H4 (cell line): ENCODE measurements at regions not wholly inside any gene's neighbourhood (a gene's known extent, or its start where the extent isn't known, plus 50 kb on each side); places are given as distances from the start of the nearest gene placed in this dataset.

Source experiments
- DNase-seq: peaks from one replicate; pipeline ENCODE4 v3.0.0-alpha.2; 2015; ENCODE audit warnings: low spot score

DNA sequence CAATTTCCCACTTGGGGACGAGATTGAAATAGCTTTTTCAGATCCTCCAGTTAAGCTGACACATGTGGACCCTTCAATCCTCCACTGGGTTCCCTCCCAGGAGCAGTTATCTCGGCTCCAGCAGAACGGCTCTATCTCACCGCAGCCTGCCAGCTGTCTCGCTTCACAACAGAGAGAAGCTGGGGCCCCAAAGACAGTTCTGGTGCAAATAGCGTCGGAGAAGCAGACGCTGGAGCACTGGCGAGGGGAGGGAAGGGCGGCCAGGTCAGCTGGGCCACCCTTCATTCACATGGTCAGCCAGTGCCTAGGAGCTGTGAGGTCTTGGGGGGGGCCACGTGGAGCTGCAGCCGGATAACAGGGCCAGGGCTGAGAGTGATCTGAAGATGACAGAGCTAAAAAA lies 141.3 kb upstream of the SDK2 start:
- DNase-seq: no peak

GRCh38 chr17:73785958-73786743 lies 141.9 kb upstream of the SDK2 start:
- no peak for DNase-seq

DNA sequence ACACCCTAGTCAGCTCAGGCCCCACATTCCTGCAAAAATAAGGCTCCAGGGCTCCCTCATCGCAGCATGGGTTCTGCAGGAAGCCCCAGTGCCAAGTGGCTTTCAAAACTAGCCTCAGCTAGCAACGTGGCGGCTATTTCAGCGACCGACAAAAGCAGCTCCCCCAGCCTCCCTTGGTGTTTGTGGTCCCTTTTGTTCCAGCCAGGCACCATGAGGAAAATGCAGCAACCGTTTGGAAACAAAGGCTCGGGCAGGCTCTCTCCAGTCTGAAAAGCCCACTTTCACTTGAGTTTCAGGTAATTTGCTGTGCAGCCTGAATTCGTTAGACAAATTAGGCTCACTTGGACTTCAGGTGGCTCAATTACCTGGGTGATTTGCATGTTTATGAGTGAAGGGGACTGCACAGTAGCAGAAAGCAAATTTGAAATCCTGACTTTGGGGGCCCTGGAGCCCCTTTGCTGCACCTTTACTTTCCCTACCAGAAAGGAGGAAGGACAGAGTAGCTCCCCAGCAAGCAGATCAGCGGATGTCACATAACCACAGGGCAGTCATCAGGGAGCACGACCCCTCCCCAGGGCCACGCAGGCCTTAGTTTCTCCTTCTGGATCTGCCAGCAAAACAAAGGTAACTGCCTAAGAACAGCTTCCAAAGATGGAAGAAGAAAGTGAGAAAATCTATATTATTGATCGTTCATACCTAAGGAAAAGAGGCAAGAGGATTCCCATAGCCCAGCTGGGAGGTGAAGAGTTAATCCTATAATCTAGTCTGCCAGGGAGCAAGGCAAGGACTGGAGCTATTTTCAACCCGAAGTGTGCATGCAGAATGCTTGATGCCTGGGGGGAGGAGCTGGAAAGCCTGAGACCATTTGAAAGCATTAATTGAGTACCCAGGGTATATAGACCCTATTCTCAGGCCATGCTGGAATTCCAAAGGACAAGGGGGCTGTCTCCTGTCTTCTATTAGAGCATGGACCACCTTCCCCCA lies 143.1 kb upstream of the SDK2 start:
- DNase-seq: no peak

GRCh38 chr17:73788111-73788510 lies 143.9 kb upstream of the SDK2 start:
- DNase-seq: no peak

GRCh38 chr17:73791121-73791520 lies 146.9 kb upstream of the SDK2 start:
- no peak for DNase-seq

DNA sequence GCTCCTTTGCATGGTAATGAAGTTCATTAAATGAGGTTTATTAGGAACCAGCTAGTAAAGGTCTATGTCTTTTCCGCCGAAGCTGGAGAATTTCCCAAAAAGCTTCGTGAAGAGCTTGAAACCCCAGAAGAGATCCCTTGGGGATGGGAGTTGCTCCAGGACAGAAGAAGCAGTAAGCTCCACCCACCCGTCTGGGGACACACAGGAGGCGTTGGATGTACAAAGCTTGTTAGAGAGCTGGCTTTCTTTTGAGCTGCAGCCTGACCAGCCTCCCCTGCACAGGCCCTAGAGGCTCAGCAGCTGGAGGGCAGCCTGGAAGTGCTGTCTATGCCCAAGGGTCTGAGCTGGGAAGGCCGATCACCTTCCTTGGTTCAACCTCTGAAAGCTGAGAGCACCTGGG lies 147.4 kb upstream of the SDK2 start:
- DNase-seq: no peak

DNA sequence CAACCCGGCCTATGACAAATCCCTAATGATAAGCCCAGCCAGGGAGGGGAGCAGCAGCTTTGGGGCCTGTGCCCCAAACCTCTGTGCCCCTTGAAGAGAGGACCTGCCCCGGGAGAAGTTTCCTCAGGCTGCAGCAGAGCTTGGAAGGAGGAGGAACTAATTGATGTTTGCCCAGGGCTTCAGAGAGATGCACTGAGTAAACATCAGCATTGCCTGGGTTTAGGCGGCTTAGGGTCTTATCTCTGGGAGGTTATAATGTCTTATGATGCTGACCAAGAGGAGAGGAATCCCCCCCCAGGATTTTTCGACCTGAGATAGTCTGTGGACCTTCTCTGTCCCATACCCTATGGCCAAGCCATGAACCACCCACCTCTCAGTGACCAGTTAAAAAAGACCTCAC lies 148.7 kb upstream of the SDK2 start:
- no peak for DNase-seq

DNA sequence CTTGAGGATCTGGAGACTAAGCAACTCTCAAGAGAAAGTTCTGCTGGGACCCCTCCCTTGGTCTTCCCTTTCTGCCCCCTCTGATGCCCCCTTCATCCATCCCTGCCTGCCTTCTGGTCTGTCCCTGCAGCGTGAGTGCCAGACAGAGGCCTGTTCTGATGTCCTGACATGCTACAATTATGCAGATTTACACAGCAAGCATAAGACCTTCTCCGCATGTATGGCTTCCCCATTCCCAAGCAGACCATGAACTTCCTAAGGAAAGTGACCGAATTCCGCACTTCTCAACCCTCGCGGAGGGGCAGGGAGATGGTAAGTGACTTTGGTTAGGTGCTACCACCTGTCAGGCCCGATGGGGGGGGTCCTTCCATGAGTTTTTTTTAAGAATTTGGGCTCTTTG lies 150.1 kb upstream of the SDK2 start:
- no peak for DNase-seq

DNA sequence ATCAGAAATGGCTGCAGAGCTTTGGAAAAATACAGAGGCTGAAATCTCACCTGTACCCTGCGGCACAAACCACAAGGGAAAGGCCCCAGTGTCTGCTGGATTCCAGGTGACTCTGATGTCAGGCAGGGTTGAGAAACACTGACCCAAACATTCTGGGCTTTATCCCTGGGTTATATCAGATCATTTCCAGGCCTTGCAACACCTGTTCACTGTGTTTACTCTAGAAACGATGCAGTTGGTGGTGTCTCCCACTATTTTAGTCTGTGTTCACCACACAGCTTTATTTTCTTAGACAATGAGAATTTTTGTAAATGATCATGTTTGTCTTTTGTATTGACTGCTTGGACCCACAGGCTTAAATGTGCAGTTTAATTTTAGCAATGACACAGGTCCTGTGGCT lies 151.5 kb upstream of the SDK2 start:
- DNase-seq: no peak

GRCh38 chr17:73797594-73798110 lies 153.4 kb upstream of the SDK2 start:
- DNase-seq: no peak

- peak; percentile 91 for DNase-seq
Observed at GRCh38 chr17:73798111-73798748, 154.0 kb upstream of the SDK2 start.

DNA sequence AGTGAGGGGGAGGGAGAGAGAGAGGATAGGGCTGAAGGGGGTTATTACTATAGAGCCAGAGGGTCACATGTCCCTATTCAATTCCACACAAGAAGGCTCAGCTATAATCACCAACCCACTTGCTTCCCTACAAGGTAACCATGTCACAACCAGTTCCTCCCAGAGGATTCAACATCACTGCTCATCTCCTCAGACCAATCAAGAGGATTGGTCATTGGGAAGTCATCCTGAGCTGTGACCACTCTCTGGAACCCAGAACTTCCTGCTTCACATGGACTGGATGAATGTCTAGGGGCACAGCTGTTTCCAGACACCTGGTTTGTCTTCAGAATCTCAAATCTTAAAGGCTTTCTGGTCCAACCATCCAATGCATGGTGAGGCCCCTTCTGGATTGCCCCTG lies 154.9 kb upstream of the SDK2 start:
- no peak for DNase-seq

DNA sequence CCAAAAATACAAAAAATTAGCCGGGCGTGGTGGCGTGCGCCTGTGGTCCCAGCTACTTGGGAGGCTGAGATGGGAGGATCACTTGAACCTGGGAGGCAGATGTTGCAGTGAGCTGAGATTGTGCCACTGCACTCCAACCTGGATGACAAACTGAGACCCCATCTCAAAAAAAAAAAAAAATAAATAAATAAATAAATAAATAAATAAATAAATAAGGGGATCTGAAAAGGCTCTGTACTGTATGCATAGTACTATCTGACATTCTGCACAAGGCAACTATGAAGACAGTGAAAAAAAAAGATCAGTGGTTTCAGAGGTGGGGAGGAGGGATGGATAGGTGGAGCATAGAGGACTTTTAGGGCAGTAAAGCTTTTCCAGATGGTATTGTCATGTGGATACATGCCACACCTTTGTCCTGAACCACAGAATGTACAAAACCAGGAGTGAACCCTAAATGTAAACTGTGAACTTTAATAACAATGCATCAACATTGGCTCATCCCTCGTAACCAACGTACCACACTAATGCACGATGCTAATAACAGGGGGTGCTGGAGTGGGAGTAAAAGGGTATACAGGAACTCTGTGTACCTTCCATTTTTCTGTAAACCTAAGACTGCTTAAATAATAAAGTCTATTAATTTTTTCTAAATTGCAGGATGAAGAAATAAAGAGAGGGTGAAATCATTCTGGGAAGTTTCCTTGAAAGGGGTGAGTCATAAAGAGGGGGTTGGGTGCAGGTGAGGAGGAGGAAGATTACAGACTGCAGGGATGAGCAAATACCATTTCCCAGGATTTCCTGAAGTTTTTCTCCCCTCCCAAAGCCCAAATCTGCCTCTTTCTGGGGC lies 155.8 kb upstream of the SDK2 start:
- DNase-seq: no peak

DNA sequence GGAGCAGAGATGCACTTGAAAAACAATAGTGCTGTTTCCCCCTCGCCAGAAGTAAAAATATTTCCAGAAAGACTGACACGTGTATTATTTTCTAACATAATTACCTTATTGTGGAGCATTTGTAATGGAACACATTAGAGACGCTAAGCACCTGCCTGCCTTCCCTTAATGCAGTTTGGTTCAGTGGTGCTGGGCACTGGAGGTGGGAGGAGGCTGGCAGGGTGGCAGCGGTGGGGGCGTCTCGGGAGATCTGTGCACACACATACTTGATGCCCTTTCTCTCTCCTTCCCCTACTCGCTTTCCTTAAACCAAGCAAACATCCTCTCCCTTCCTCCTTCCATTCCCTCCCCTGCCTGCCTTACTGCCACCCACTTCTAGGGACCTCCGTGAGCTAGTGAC lies 156.6 kb upstream of the SDK2 start:
- no peak for DNase-seq

GRCh38 chr17:73801455-73802100 lies 157.3 kb upstream of the SDK2 start:
- DNase-seq: no peak

DNA sequence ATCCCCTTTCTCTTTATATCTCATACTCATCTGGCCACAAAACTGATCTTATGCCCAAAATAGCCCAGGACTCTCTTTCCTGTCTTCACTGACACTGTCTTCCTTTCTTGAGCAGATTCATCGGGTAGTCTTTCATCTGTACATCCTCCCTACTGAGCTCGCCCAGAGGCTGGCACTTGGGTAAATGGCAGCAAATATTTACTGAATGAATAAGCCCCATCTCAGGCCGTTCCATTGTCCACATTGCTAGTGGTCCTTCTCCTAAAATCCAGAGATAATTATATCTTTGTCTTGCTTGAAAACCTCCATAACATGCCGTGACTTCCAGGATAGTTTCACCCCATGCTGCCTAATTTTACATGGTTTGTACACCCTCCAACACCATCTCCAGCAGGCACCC lies 158.1 kb upstream of the SDK2 start:
- no peak for DNase-seq

GRCh38 chr17:73802871-73803270 lies 158.6 kb upstream of the SDK2 start:
- no peak for DNase-seq

GRCh38 chr17:73803964-73804435 lies 159.8 kb upstream of the SDK2 start:
- no peak for DNase-seq

DNA sequence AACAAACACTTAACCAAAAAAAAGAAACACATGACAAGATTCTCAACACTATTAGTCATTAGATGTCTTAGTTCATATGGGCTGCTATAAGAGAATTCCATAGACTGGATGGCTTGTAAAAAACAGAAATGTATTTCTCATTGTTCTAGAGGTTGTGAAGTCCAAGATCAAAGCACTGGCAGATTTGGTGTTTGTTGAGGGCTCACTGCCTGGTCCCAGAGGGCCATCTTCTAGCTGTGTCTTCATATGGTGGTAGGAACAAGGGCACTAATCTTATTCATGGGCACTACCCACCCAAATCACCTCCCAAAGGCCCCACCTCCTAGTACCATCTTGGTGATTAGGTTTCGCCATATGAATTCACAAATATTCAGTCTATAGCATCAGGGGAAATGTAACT lies 162.5 kb upstream of the SDK2 start:
- no peak for DNase-seq

GRCh38 chr17:73813201-73813600 lies 169.0 kb upstream of the SDK2 start:
- DNase-seq: no peak

- no peak for DNase-seq
Observed at GRCh38 chr17:73814075-73814474, 169.8 kb upstream of the SDK2 start.
